AG20443 (cell line): ENCODE measurements at regions not wholly inside any gene's neighbourhood (a gene's known extent, or its start where the extent isn't known, plus 50 kb on each side); places are given as distances from the start of the nearest gene placed in this dataset.
A peak's percentile ranks its signal among the peaks of the same experiment; 100 is the strongest.

Experiments used
- DNase-seq: peaks from one replicate; pipeline ENCODE4 v3.0.0; 2012; ENCODE audit warnings: low spot score, mixed read lengths

DNA sequence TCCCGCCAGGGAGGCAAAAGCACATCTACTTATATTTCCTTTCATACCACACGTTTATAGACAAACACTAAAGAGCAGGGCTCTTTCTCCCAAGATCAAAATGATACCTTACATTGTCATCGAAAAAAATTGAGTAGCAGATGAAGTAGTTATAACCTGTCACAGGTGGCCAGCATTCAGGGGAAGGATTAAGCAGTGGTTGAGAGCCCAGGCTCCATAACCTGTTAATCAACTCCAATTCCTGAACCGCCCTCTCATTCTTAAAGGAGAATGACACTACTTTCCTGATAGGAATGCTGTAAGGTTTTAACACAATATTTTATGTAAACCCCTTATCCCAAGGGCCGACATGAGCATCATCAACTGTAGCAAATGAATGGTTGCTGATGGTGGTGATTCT, 268.9 kb upstream of the KCNIP4 start:
- no peak for DNase-seq

DNA sequence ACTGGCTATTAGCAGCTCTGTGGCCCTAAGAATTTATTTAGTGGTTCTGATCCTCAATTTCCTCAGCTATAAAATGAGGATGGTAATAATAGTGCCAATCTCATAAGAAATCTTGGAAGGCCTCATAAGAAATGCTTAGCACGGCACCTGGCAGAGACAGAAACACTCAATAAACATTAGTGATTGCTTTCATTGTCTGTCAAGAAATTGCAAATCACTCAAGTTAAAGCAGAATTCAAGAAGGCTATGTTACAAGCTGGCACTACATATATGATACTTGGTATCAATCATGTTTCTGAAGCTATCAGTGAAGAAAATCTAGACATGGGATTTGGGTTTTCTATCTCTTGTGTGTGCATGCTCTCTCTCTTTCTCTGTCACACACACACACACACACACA, 267.7 kb upstream of the KCNIP4 start:
- no peak for DNase-seq

DNA sequence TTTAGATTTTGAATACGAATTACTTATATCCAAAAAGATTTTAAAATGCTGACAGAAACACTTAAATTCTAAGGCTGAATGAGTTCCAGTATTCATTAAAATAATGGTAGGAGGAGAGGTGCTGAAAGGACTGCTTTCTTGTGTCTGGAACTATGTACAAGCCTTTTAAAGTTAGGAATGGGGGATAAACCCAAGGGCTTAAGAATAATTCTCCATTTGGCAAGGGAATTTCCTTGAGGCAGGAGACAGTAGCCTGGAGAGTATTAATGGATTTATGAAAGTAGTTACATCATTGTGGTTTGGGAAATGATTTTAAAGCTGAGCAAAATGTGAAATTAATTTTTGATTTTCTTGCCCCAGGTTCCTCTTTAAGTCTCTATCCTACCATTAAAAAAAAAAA, 266.5 kb upstream of the KCNIP4 start:
- no peak for DNase-seq

DNA sequence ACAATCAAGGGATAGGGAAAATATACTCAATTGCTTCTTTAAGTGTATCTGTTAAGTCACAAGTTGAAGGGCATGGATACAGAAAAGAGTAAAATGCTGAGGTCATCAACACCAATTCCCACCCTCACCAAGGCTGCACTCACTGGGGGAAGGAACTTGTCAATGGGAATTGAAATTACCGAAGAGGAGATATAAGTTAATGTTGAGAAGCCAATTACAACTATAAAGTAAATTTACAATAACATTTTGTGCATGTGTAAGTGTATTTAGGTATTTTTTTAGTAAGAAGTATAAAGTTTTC, 255.1 kb upstream of the KCNIP4 start:
- DNase-seq = no peak

DNA sequence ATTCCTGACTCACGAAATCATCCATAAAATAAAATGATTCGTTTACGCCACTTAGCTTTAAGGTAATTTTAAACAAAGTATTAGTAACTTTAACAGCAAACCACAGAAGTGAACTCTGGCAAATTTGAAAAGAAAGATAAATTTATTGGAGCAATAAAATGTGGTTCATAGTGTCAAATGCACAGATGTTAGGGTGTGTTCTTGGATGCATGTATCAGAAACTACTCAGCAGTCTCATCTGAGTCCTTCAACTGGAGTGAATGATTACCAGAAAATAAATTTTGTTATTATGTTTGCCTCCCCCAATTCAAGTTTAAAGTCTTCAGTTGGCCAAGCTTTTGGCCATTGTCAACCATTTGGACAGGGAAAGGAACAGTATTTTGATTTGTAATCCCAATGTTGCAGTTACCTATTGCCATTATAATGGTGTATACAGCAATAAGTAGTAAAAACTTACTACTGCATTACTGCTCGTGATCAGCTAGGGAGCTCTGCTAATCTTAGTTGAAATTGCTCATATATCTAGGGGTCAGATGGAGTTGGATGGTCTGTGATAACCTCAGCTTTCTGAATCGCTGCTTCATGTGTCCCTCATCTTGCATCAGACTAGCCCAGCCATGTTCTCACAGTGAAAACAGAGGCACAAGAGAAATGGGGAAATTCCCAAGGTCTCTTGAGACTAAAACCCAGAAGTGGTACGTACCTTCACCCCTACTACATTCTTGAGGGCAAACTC, 254.6 kb upstream of the KCNIP4 start:
- DNase-seq = no peak

DNA sequence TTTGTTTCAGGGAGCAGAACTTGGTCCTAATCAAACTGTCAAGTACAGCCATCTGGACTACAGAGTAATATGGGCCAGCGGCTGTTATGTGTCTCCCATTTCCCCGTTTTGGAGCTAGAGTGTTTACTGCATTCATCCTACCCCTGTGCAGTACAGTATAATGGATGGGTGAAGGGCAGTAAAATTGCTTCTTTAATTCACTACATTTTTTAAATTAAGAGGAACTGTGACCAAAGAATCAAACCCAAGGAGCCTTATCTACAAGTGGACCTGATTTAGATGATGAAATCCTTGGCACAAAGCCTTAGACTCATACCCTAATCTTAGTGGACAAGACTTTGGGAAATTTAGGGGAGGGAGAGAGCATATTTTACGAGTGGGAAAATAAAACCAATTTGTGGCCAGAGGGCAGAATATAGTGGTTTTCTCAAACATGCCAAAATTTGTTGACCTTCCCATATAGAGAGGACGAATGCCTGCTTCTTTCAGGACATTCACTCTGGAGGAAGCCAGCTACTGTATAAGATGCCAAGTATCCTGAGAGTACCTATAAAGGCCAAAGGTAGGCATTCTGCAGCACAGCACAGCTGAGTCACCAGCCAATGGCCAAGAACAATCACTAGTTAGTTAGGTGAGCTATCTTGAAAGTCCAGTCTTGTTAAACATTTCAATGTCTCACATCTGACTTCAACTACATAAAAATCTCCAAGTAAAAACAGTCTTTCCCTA, 253.8 kb upstream of the KCNIP4 start:
- no peak for DNase-seq

DNA sequence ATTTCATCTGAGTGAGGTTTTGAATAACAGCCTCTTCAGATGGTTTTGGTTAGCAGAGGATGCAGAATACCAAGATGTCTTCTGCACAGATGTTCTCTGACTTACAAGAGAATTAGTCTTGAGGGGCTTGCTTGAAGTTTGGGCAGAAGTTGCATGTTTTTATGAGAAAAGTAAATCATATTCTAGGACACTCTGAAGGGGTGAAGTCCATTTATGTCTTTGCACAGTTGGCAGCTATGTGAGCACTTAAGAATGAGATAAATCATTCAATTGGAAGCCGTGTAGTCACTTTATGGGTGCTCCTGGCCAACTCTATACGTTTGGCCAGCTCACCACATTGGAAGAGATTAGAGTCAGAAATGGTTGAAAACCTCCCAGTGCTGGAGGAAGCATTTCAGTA, 252.7 kb upstream of the KCNIP4 start:
- DNase-seq = no peak

DNA sequence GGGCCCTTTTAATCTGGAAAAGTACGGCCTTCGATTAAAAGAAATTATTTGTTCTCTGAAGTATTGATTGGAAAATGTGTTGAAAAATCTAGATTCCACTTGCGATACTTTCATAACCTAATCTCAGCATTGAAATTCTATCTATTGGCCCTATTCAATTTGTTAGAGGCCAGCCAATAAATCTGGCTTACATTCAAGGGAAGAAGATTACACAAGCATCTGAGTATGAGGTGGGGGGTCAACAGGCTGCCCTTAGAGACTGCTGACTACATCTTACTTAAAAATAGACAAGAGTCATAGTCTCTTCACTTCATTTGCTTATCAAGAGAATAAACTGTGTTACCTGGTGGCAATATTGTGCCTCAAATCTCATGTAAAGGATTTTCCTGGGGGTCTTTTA, 248.0 kb upstream of the KCNIP4 start:
- DNase-seq = no peak

DNA sequence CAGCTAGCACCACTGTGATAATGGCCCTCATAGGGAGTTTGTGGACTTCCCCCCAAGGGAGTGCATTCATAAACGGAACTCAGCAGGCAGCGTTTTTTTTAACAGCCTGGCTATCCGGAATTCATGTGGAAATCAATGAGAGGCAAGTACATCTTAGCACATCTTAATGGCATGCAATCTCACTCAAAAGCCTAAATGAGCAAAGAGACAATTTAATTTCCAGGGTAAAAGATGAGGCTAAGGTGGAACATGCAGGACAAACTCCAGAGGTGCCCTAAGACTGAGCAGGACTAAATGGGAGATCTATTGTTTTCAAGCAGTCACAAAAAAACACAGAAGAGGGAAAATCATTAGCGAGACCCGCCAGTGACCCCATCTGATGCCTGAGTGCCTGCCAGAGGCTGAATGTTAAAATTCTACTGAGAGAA, 243.5 kb upstream of the KCNIP4 start:
- DNase-seq = peak; percentile 13

DNA sequence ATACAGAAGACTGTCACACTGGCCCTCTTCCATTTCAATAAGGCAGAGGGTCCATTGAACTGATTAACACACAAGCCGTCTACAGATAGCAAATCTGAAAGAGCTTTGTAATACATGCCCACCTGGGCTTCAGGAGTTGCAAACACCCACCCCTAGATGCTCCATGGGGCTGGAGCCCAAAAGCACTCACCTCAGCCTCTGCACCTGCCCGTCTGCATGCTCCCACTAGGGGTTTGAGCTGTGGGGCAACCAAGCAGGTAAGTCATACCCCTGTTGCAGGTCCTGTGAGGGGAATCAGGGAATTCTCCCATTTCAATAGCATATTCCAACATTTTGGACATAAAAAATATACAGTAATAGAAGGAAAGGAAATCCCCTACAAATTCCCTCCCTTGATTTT, 243.0 kb upstream of the KCNIP4 start:
- no peak for DNase-seq

DNA sequence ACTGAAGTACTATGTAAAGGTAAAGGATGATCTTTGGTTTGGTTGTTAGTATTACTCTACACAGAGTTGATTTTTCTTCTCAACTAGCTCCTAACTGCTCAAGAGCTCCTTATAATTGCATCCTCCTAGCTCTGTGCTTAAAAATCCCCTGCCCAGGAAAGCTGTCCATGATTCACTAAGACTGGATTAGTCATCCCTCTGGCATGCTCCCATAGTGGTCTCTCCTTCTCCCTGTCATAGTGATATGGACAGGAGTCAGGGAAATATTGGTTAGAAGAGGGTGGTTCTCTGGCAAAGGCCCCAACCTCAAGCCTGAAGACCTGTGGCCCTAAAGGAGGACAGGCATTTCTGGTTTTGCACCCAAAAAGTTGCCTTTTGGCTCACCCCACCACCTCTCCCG, 242.3 kb upstream of the KCNIP4 start:
- DNase-seq = peak; percentile 37

DNA sequence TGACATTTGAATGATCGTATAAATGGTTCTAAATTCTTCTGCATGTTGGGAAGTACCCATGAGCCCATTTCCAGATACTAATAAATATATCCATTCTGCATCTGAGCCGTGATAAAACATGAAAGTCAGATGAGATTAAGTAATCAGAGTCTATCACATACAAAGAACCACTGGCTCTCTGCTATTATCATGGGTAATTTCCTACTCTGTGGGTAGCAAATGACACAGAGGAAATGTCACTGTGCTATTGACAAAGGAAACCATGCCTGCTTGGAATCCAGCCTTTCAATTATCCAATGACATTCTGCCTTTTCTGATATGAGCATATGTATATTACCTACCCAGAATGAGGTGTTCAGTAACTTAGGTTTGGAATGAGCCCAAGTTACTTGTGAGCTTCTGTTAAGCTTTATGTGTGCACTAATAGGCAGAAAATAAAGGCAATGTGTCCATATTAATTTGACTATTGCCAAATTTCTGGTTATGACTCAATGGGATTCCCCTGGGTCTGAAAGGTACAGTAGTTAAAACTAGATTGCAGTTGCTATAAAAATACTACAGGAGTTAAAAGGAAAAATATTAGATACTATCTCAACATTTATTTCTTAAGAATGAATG, 238.7 kb upstream of the KCNIP4 start:
- DNase-seq = no peak

DNA sequence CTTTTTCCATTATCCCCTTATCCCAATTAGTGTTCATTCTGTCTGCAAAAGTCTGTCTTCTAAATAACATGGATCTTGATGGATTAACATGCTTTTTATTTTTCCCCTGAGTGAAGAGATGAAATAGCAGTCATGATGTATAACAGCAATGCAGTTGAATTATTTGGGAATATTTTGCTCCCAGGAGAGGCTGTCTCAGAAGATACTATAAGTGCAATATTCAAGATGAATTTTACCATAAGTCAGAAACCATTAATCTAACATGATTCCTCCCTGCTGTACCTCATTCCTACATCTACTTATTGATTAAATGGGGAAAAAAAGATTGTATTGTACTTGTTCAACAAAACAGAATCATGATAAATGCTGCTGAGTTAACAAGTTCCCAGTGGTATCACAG, 233.2 kb upstream of the KCNIP4 start:
- DNase-seq = no peak

DNA sequence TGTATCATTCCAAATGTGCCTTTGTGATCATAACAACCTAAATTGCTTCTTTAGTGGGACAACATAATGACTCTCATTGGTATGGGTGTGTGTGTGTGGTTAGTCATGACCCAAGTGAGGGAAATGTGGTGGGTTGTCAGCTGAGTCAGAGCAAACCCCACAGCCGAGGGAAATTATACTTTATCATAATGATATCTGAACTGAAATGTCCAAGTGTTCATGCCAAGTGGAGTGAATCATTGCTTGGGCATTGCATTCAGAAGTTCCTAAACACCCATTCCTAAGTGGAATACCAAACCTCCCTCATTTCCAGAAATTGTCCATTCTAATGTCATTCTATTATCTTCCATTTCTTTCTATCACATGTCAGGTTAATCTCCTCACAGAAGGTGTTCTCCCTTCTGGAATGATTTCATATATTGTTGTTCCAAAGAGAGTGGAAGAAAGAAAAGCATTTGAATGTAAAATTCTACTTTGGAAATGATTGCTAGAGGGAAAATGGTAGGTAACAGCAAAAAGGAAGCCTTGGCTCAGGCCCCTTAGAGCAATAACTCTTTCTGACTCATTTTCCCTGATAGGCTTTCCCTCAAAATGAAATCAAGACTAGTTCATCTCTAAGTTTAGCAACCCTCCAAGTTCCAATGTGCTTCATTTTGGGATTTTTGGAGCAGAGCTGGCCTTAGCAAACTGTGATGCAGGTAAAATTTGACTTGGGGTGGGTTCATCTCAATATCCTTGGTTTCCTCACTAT, 230.7 kb upstream of the KCNIP4 start:
- peak; percentile 70 for DNase-seq

DNA sequence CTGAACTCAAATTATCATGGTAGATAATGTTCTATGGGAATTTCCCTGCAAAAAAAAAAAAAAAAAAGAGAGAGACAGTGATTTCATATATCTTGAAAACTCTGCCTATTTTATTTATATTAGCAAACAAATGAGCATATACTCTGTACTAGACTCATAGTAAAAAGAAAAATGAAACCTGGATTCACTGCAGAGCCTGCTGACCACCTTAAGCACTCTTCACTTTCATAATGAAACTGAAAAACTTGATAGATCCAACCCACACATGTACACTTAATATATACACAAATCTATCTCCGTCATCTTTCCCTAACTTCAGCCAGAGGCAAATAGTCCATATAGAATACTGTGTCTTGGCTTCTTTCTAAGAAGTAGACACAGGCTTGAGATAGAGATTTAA, 226.1 kb upstream of the KCNIP4 start:
- DNase-seq = no peak

DNA sequence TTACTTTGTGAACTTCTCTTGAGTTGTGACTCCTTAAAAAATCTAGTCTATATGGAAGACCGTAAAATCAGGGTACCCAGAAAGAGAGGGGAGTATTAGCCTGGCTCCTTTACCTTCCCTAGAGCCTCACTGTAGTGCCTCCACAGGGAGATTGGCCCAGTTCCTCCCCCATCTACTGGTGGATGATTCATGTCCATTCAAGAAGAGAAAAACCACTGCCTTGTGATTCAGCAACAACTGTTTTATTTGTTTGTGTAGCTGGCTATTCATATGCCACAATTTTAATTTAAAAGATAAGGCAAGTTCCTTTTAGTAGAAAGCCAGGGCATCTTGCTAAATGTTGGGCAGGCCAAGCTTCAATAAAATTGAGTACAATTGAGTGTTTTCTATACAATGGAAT, 221.8 kb upstream of the KCNIP4 start:
- peak; percentile 47 for DNase-seq

DNA sequence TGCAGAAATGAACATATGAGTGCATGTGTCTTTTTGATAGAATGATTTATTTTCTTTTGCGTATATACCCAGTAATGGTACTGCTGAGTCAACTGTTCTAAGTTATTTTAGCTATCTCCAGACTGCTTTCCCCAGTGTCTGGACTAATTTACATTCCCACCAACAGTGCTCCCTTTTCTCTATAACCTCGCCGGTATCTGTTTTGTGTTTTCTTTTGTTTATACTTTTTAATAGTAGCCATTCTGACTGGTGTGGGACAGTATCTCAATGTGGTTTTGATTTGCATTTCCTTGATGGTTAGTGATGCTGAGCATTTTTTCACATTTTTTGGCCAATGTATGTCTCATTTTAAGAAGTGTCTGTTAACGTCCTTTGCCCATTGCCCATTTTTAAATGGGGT, 218.6 kb upstream of the KCNIP4 start:
- no peak for DNase-seq

DNA sequence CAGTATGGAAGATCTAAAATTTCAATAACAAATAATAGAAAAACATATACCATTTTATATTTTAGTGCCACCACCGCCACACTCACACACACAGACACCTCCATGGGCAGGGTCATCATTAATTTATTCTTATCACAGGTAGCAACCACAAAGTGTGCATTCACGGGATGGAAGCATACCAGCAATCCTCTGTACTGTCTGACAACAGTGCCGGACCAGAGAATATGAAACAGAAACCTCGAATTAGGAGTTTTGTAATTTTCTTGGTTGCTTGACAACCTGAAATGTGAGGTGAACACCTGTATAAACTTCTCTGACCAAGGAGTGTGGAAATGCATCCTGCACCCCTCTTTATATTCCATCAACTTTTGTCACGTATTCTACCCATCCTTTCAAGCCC, 213.9 kb upstream of the KCNIP4 start:
- DNase-seq = no peak

DNA sequence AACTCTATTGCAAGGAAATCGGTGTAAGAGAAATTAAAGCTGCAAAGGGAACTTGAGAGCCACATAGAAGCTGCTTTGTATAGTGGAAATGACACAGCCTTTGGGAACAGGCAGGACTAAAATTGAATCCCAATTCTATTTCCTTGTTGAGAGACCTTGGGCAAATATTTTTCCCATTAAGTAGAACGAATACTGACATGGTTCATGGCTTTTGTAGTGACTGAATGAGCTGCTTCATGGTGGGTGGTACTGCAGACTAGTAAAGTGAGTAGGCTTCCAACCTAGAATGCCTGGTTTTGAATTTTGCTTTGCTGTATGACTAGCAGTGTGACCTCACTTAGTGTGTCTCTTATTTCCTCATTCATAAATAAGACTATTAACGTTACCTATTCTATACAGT, 182.2 kb upstream of the KCNIP4 start:
- DNase-seq = no peak

DNA sequence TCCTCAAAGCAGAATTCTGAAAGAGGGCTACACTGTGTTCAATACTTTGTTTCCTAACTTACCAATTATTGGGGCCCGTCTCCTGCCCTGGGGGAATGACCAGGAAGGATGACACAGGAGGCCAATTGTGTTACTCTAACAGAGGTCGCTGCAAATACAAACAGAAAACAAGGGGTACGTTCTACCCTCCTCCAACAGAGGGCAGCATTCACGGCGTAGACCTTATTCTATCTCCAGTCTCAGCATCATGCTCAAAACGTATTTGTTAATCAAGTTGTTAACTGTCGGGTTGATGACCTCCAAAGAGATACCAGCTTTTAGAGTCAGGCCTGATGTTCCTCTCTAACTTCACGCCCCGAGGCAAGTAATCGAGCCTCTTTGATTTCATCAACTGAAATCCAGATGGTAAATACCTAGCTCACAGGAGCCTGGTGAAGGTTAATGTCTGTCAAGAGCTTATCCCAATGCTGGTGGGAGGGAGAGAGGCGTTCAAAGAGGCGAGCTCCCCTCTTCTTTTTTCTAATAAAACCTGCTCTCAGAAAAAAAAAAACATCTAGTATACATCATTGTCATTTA, 181.0 kb upstream of the KCNIP4 start:
- peak; percentile 35 for DNase-seq

DNA sequence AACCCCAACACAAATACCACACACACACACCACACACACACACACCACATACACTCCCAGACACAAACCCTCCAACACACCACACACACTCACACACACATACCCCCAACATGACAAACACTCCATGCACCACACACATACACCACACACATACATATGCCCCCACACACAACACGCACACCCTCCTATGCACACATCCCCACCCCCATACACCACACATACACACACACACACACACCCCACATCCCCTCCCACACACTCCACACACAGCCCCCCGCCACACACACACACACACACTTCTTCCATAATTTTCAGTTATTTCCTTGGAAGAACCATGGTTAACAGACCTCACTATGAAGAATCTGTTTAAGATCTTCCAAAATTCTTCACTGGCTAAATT, 173.5 kb upstream of the KCNIP4 start:
- no peak for DNase-seq

DNA sequence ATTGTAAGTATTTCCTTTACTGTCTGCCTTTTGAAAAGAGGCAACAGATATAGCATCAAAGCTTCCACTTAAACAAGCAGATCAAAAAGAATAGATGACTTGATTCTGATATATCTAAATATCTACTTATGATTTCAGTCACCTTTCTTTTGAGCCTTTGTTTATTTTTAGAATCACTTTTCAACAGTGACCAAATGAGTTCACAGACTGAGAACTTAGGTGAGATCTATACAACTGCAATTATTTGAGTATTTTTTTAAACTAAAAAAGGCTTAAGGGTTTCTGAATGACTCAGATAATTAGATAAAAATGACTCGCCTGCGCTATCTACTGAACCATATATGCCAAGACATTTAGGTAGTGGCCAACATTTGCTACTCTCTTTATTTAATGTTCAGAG, 166.7 kb upstream of the KCNIP4 start:
- no peak for DNase-seq

DNA sequence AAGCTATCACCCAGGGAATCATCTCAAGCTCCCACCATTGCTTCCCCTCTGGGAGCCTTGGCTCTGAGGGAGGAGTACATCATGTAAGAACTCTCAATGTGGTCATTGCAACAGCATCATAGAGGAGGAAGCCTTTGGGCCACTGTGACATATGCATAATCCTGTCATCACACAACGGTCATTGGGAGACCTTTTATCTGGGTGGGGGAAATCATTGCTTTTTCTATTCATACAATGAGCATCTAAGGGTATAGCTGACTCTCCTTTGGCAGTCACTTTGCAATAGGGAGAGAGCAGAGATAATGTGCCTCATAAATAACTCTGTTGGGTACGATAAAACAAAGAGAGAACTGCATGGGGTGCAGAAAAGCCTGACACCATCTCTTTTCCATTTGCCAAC, 155.2 kb upstream of the KCNIP4 start:
- no peak for DNase-seq
